ENCODE measurements at regions not wholly inside any gene's neighbourhood (a gene's known extent, or its start where the extent isn't known, plus 50 kb on each side); places are given as distances from the start of the nearest gene placed in this dataset.
"Not testable (repeated sequence)": the region's sequence is repeated elsewhere in the genome, so short reads cannot be mapped to it uniquely, and the experiment has no call there.

GRCh38 chr4:148638079-148638478 lies 195.9 kb upstream of the NR3C2 start:
- not testable (repeated sequence) for ATAC-seq; H3K27me3 Mint-ChIP-seq; H3K4me1 Mint-ChIP-seq; H3K36me3 Mint-ChIP-seq (ENCODE audit: low read depth); DNase-seq; H3K4me3 Mint-ChIP-seq; H3K27ac Mint-ChIP-seq
- peaks cover 35% of the 10 kb centered on the region for H3K9me3 Mint-ChIP-seq

GRCh38 chr4:148637453-148637852 lies 195.2 kb upstream of the NR3C2 start:
- not testable (repeated sequence) for H3K4me1 Mint-ChIP-seq; H3K4me3 Mint-ChIP-seq; H3K27me3 Mint-ChIP-seq; ATAC-seq; H3K27ac Mint-ChIP-seq; H3K36me3 Mint-ChIP-seq (ENCODE audit: low read depth)
- peaks cover 35% of the 10 kb centered on the region for H3K9me3 Mint-ChIP-seq
- DNase-seq, result peak; percentile 1

GRCh38 chr4:148634476-148634875 lies 192.3 kb upstream of the NR3C2 start:
- DNase-seq (no peak), ATAC-seq (no peak)
- H3K27ac Mint-ChIP-seq, result no peak overlapping the region
- peaks cover 31% of the 10 kb centered on the region for H3K9me3 Mint-ChIP-seq
- peaks cover 3% of the 10 kb centered on the region for H3K36me3 Mint-ChIP-seq (ENCODE audit: low read depth)
- no peaks in the 10 kb centered on the region for H3K4me1 Mint-ChIP-seq
- no peaks in the 10 kb centered on the region for H3K27me3 Mint-ChIP-seq
- no peak overlapping the region for H3K4me3 Mint-ChIP-seq

- Mint-ChIP-seq H3K4me3 (no peak overlapping the region), H3K36me3 (ENCODE audit: low read depth) (peaks cover 3% of the 10 kb centered on the region), H3K4me1 (no peaks in the 10 kb centered on the region), H3K27ac (no peak overlapping the region), H3K27me3 (no peaks in the 10 kb centered on the region), H3K9me3 (peaks cover 24% of the 10 kb centered on the region)
- ATAC-seq (no peak), DNase-seq (no peak)
Measured at GRCh38 chr4:148633720-148634119, 191.5 kb upstream of the NR3C2 start.

GRCh38 chr4:148632476-148632875 lies 190.3 kb upstream of the NR3C2 start:
- Mint-ChIP-seq H3K27ac (no peak overlapping the region), H3K9me3 (peaks cover 13% of the 10 kb centered on the region), H3K4me1 (no peaks in the 10 kb centered on the region), H3K36me3 (ENCODE audit: low read depth) (peaks cover 1% of the 10 kb centered on the region), H3K4me3 (no peak overlapping the region), H3K27me3 (no peaks in the 10 kb centered on the region)
- ATAC-seq, result no peak
- no peak for DNase-seq

- ATAC-seq, result no peak
- H3K9me3 Mint-ChIP-seq, result peaks cover 7% of the 10 kb centered on the region
- H3K4me1 Mint-ChIP-seq, result no peaks in the 10 kb centered on the region
- DNase-seq, result no peak
- no peak overlapping the region for H3K27ac Mint-ChIP-seq
- no peak overlapping the region for H3K4me3 Mint-ChIP-seq
- H3K36me3 Mint-ChIP-seq (ENCODE audit: low read depth), result peaks cover 1% of the 10 kb centered on the region
- no peaks in the 10 kb centered on the region for H3K27me3 Mint-ChIP-seq
Measured at GRCh38 chr4:148630051-148630450, 187.8 kb upstream of the NR3C2 start.

GRCh38 chr4:148618856-148619255 lies 176.6 kb upstream of the NR3C2 start:
- DNase-seq, result no peak

GRCh38 chr4:148608968-148609367 lies 166.8 kb upstream of the NR3C2 start:
- Mint-ChIP-seq H3K27ac (no peak overlapping the region), H3K4me1 (no peaks in the 10 kb centered on the region), H3K36me3 (ENCODE audit: low read depth) (no peaks in the 10 kb centered on the region), H3K4me3 (no peak overlapping the region), H3K9me3 (peaks cover 12% of the 10 kb centered on the region), H3K27me3 (no peaks in the 10 kb centered on the region)
- ATAC-seq (no peak), DNase-seq (no peak)

More at GRCh38 chr4:148618856-148619255, 176.6 kb upstream of the NR3C2 start:
- no peak for ATAC-seq
- Mint-ChIP-seq H3K9me3 (peaks cover 45% of the 10 kb centered on the region), H3K27me3 (no peaks in the 10 kb centered on the region), H3K4me3 (no peak overlapping the region), H3K4me1 (no peaks in the 10 kb centered on the region), H3K27ac (no peak overlapping the region), H3K36me3 (ENCODE audit: low read depth) (peaks cover 1% of the 10 kb centered on the region)

- not testable (repeated sequence) for H3K27me3 Mint-ChIP-seq; H3K36me3 Mint-ChIP-seq (ENCODE audit: low read depth); DNase-seq; H3K27ac Mint-ChIP-seq; H3K4me1 Mint-ChIP-seq; H3K4me3 Mint-ChIP-seq; ATAC-seq
- peaks cover 38% of the 10 kb centered on the region for H3K9me3 Mint-ChIP-seq
Measured at GRCh38 chr4:148598418-148599207, 156.4 kb upstream of the NR3C2 start.

- H3K4me1 Mint-ChIP-seq, result no peaks in the 10 kb centered on the region
- H3K27me3 Mint-ChIP-seq, result no peaks in the 10 kb centered on the region
- ATAC-seq (no peak), DNase-seq (no peak)
- H3K27ac Mint-ChIP-seq, result no peak overlapping the region
- peaks cover 31% of the 10 kb centered on the region for H3K9me3 Mint-ChIP-seq
- H3K36me3 Mint-ChIP-seq (ENCODE audit: low read depth), result peaks cover 2% of the 10 kb centered on the region
- no peak overlapping the region for H3K4me3 Mint-ChIP-seq
Measured at GRCh38 chr4:148589182-148589581, 147.0 kb upstream of the NR3C2 start.

GRCh38 chr4:148575577-148575976 lies 133.4 kb upstream of the NR3C2 start:
- Mint-ChIP-seq H3K36me3 (ENCODE audit: low read depth) (peaks cover 2% of the 10 kb centered on the region), H3K9me3 (no peaks in the 10 kb centered on the region), H3K27ac (no peak overlapping the region), H3K4me3 (no peak overlapping the region), H3K4me1 (no peaks in the 10 kb centered on the region), H3K27me3 (no peaks in the 10 kb centered on the region)
- ATAC-seq (no peak), DNase-seq (no peak)

GRCh38 chr4:148574911-148575310 lies 132.7 kb upstream of the NR3C2 start:
- no peak overlapping the region for H3K4me3 Mint-ChIP-seq
- H3K9me3 Mint-ChIP-seq, result peaks cover 2% of the 10 kb centered on the region
- no peaks in the 10 kb centered on the region for H3K4me1 Mint-ChIP-seq
- H3K36me3 Mint-ChIP-seq (ENCODE audit: low read depth), result peaks cover 2% of the 10 kb centered on the region
- H3K27ac Mint-ChIP-seq, result no peak overlapping the region
- ATAC-seq (no peak), DNase-seq (no peak)
- no peaks in the 10 kb centered on the region for H3K27me3 Mint-ChIP-seq

- no peak for DNase-seq
- H3K27me3 Mint-ChIP-seq, result no peaks in the 10 kb centered on the region
- H3K27ac Mint-ChIP-seq, result no peak overlapping the region
- no peaks in the 10 kb centered on the region for H3K4me1 Mint-ChIP-seq
- ATAC-seq, result no peak
- H3K36me3 Mint-ChIP-seq (ENCODE audit: low read depth), result peaks cover 2% of the 10 kb centered on the region
- no peak overlapping the region for H3K4me3 Mint-ChIP-seq
- peaks cover 6% of the 10 kb centered on the region for H3K9me3 Mint-ChIP-seq
Measured at GRCh38 chr4:148574502-148574901, 132.3 kb upstream of the NR3C2 start.

GRCh38 chr4:148574066-148574465 lies 131.9 kb upstream of the NR3C2 start:
- no peak for ATAC-seq
- Mint-ChIP-seq H3K27me3 (no peaks in the 10 kb centered on the region), H3K27ac (no peak overlapping the region), H3K9me3 (peaks cover 9% of the 10 kb centered on the region), H3K36me3 (ENCODE audit: low read depth) (peaks cover 2% of the 10 kb centered on the region), H3K4me1 (no peaks in the 10 kb centered on the region), H3K4me3 (no peak overlapping the region)
- DNase-seq, result no peak

- DNase-seq (no peak), ATAC-seq (no peak)
- H3K36me3 Mint-ChIP-seq (ENCODE audit: low read depth), result peaks cover 6% of the 10 kb centered on the region
- no peak overlapping the region for H3K27ac Mint-ChIP-seq
- H3K4me1 Mint-ChIP-seq, result no peaks in the 10 kb centered on the region
- H3K9me3 Mint-ChIP-seq, result peaks cover 15% of the 10 kb centered on the region
- no peak overlapping the region for H3K4me3 Mint-ChIP-seq
- no peaks in the 10 kb centered on the region for H3K27me3 Mint-ChIP-seq
Measured at GRCh38 chr4:148573296-148573695, 131.1 kb upstream of the NR3C2 start.

- Mint-ChIP-seq H3K27me3 (no peaks in the 10 kb centered on the region), H3K9me3 (peaks cover 21% of the 10 kb centered on the region), H3K4me1 (no peaks in the 10 kb centered on the region), H3K27ac (no peak overlapping the region), H3K36me3 (ENCODE audit: low read depth) (peaks cover 6% of the 10 kb centered on the region), H3K4me3 (no peak overlapping the region)
- ATAC-seq, result no peak
- DNase-seq, result no peak
Measured at GRCh38 chr4:148565801-148566200, 123.6 kb upstream of the NR3C2 start.

Data from activated naive CD8-positive, alpha-beta T cell treated with anti-CD3 and anti-CD28 coated beads, Interleukin-2, amount 50 U/mL, for 24 hours (primary cell).